ENCODE measurements at regions not wholly inside any gene's neighbourhood (a gene's known extent, or its start where the extent isn't known, plus 50 kb on each side); places are given as distances from the start of the nearest gene placed in this dataset.

- H3K36me3 ChIP-seq (ENCODE audit: insufficient read depth, low read length) = no peaks in the 10 kb centered on the region
- no peaks in the 10 kb centered on the region for H3K27me3 ChIP-seq (ENCODE audit: insufficient read depth, low read depth, low read length)
- H4K20me1 ChIP-seq (ENCODE audit: insufficient read depth) = no peaks in the 10 kb centered on the region
- no peaks in the 10 kb centered on the region for H3K9me2 ChIP-seq (ENCODE audit: insufficient read depth, low read length)
- no peaks in the 10 kb centered on the region for H3K79me2 ChIP-seq (replicated peaks; ENCODE audit: insufficient read depth, low read length)
- no peak for TF ChIP-seq CTCF (IDR thresholded peaks at IDR 0.05; ENCODE audit: poor library complexity, severe bottlenecking)
- no peak for TF ChIP-seq POLR2AphosphoS5 (IDR thresholded peaks at IDR 0.05)
- TF ChIP-seq EP300 (conservative IDR thresholded peaks at IDR 0.05; ENCODE audit: poor library complexity, severe bottlenecking) = no peak
- TF ChIP-seq TAF1 (IDR thresholded peaks at IDR 0.05; ENCODE audit: low read depth) = no peak
- TF ChIP-seq EZH2 (IDR thresholded peaks at IDR 0.05; ENCODE audit: borderline replicate concordance, insufficient read depth, low read length, poor library complexity, severe bottlenecking) = no peak
- no peaks in the 10 kb centered on the region for H3F3A ChIP-seq (ENCODE audit: insufficient read depth, low read length, poor library complexity, severe bottlenecking)
- H3K27ac ChIP-seq (ENCODE audit: low read length) = no peak overlapping the region
- H3K4me3 ChIP-seq (ENCODE audit: low read length) = no peak overlapping the region
- H3K9me3 ChIP-seq (ENCODE audit: low read length) = no peaks in the 10 kb centered on the region
- no peak overlapping the region for H3K9ac ChIP-seq (ENCODE audit: low read length)
- H2AFZ ChIP-seq (ENCODE audit: low read depth, low read length) = no peak overlapping the region
- H3K4me2 ChIP-seq (ENCODE audit: low read length) = no peak overlapping the region
These were observed 873.4 kb upstream of the MBL2 start for GRCh38 chr10:53645951-53646350.

- Histone ChIP-seq H3K79me2 (replicated peaks; ENCODE audit: insufficient read depth, low read length) (no peaks in the 10 kb centered on the region), H4K20me1 (ENCODE audit: insufficient read depth) (no peaks in the 10 kb centered on the region), H3K9me2 (ENCODE audit: insufficient read depth, low read length) (no peaks in the 10 kb centered on the region), H3K27me3 (ENCODE audit: insufficient read depth, low read depth, low read length) (no peaks in the 10 kb centered on the region), H3K9me3 (ENCODE audit: low read length) (no peaks in the 10 kb centered on the region), H3K36me3 (ENCODE audit: insufficient read depth, low read length) (no peaks in the 10 kb centered on the region), H3K4me2 (ENCODE audit: low read length) (no peak overlapping the region), H3K4me3 (ENCODE audit: low read length) (no peak overlapping the region), H3K27ac (ENCODE audit: low read length) (no peak overlapping the region), H3K9ac (ENCODE audit: low read length) (no peak overlapping the region), H3F3A (ENCODE audit: insufficient read depth, low read length, poor library complexity, severe bottlenecking) (no peaks in the 10 kb centered on the region), H2AFZ (ENCODE audit: low read depth, low read length) (no peak overlapping the region)
- TF ChIP-seq REST (IDR thresholded peaks at IDR 0.05; ENCODE audit: borderline replicate concordance) = no peak
- TF ChIP-seq EZH2 (IDR thresholded peaks at IDR 0.05; ENCODE audit: borderline replicate concordance, insufficient read depth, low read length, poor library complexity, severe bottlenecking) = no peak
- no peak for TF ChIP-seq POLR2AphosphoS5 (IDR thresholded peaks at IDR 0.05)
- TF ChIP-seq TAF1 (IDR thresholded peaks at IDR 0.05; ENCODE audit: low read depth) = no peak
- TF ChIP-seq EP300 (conservative IDR thresholded peaks at IDR 0.05; ENCODE audit: poor library complexity, severe bottlenecking) = no peak
- no peak for TF ChIP-seq SMC3 (conservative IDR thresholded peaks at IDR 0.05; ENCODE audit: poor library complexity)
- no peak for TF ChIP-seq CTCF (IDR thresholded peaks at IDR 0.05; ENCODE audit: poor library complexity, severe bottlenecking)
- no peak for TF ChIP-seq RAD21 (conservative IDR thresholded peaks at IDR 0.05)
- no peak for TF ChIP-seq MXI1 (conservative IDR thresholded peaks at IDR 0.05; ENCODE audit: poor library complexity, severe bottlenecking)
These were observed 865.4 kb upstream of the MBL2 start for GRCh38 chr10:53638006-53638405.
